Upper lobe of right lung (tissue), 1 donor: ENCODE measurements at regions not wholly inside any gene's neighbourhood (a gene's known extent, or its start where the extent isn't known, plus 50 kb on each side); places are given as distances from the start of the nearest gene placed in this dataset.

Experiments
- ATAC-seq: fragments of 200-7000 bp; cut with Tn5 transposase; one replicate; pipeline ENCODE4 v1.9.1; 2020; ENCODE audit warnings: mild to moderate bottlenecking, moderate library complexity
- DNase-seq: peaks from one replicate; pipeline ENCODE4 v3.0.0-alpha.2; 2020
- H3K27ac ChIP-seq: fragments of 200-600 bp; one replicate; pipeline ENCODE4 v1.8.0; 2022
- H3K27me3 ChIP-seq: fragments of 200-600 bp; one replicate; pipeline ENCODE4 v1.8.0; 2022; ENCODE audit warnings: mild to moderate bottlenecking
- H3K36me3 ChIP-seq: fragments of 200-600 bp; one replicate; pipeline ENCODE4 v1.8.0; 2022
- H3K4me1 ChIP-seq: fragments of 200-600 bp; one replicate; pipeline ENCODE4 v1.8.0; 2022
- H3K4me3 ChIP-seq: fragments of 200-600 bp; one replicate; pipeline ENCODE4 v1.8.0; 2022; ENCODE audit warnings: mild to moderate bottlenecking
- H3K9me3 ChIP-seq: fragments of 200-600 bp; one replicate; pipeline ENCODE4 v1.8.0; 2022
- CTCF ChIP-seq: fragments of 200-600 bp; IDR thresholded peaks from one replicate; pipeline ENCODE4 v1.8.0; 2022; ENCODE audit warnings: antibody characterized with exemption
- intact Hi-C: fragments of 100-400 bp; cut with DNase I; formaldehyde crosslinking; loops from one replicate; pipeline ENCODE4 v1.11.0; 2022
- donor health status: DM: no; HTN: yes; CAD: no; lungs with severe emphysema.

- intact Hi-C loops, result no loop called here
- no peaks in the 10 kb centered on the region for H3K27me3 ChIP-seq
- H3K4me1 ChIP-seq, result no peaks in the 10 kb centered on the region
- DNase-seq, result no peak
- TF ChIP-seq CTCF, result no peak
- H3K27ac ChIP-seq, result no peak overlapping the region
- H3K9me3 ChIP-seq, result peaks cover 5% of the 10 kb centered on the region
- no peaks in the 10 kb centered on the region for H3K36me3 ChIP-seq
- no peak for ATAC-seq
- H3K4me3 ChIP-seq, result no peak overlapping the region
Observed at GRCh38 chr3:141669434-141669833, 68.7 kb upstream of the RNF7 start.

- ATAC-seq (peak; percentile 36), DNase-seq (no peak)
- TF ChIP-seq CTCF, result no peak
- Histone ChIP-seq H3K27ac (no peak overlapping the region), H3K36me3 (no peaks in the 10 kb centered on the region), H3K9me3 (no peaks in the 10 kb centered on the region), H3K27me3 (no peaks in the 10 kb centered on the region), H3K4me1 (peaks cover 5% of the 10 kb centered on the region), H3K4me3 (no peak overlapping the region)
- intact Hi-C loops, result no loop called here
Observed at GRCh38 chr3:141677701-141678100, 60.4 kb upstream of the RNF7 start.

- no peak overlapping the region for H3K4me3 ChIP-seq
- no peak for DNase-seq
Observed at GRCh38 chr3:141680620-141681389, 57.3 kb upstream of the RNF7 start.

GRCh38 chr3:141681390-141681780 is 56.7 kb upstream of the RNF7 start:
- intact Hi-C loops, result no loop called here
- H3K4me3 ChIP-seq, result no peak overlapping the region
- H3K27me3 ChIP-seq, result no peaks in the 10 kb centered on the region
- H3K4me1 ChIP-seq, result peaks cover 11% of the 10 kb centered on the region
- H3K9me3 ChIP-seq, result no peaks in the 10 kb centered on the region
- ATAC-seq (no peak), DNase-seq (no peak)
- TF ChIP-seq CTCF, result no peak
- H3K36me3 ChIP-seq, result no peaks in the 10 kb centered on the region
- no peak overlapping the region for H3K27ac ChIP-seq

More at GRCh38 chr3:141680620-141681389, 57.3 kb upstream of the RNF7 start:
- peaks cover 5% of the 10 kb centered on the region for H3K4me1 ChIP-seq
- TF ChIP-seq CTCF, result no peak
- intact Hi-C loops, result no loop called here
- no peaks in the 10 kb centered on the region for H3K27me3 ChIP-seq
- no peaks in the 10 kb centered on the region for H3K9me3 ChIP-seq
- peak; percentile 51 for ATAC-seq
- no peaks in the 10 kb centered on the region for H3K36me3 ChIP-seq
- no peak overlapping the region for H3K27ac ChIP-seq

- no peak for ATAC-seq
- DNase-seq, result no peak
- H3K9me3 ChIP-seq, result no peaks in the 10 kb centered on the region
- no peaks in the 10 kb centered on the region for H3K27me3 ChIP-seq
- no peak for TF ChIP-seq CTCF
- H3K27ac ChIP-seq, result no peak overlapping the region
- H3K4me3 ChIP-seq, result no peak overlapping the region
- H3K36me3 ChIP-seq, result no peaks in the 10 kb centered on the region
- intact Hi-C loops, result no loop called here
- H3K4me1 ChIP-seq, result peaks cover 13% of the 10 kb centered on the region
Observed at GRCh38 chr3:141682007-141682406, 56.1 kb upstream of the RNF7 start.
